ENCODE measurements at regions not wholly inside any gene's neighbourhood (a gene's known extent, or its start where the extent isn't known, plus 50 kb on each side); places are given as distances from the start of the nearest gene placed in this dataset.

- no peak overlapping the region for H3K4me3 ChIP-seq (ENCODE audit: low read depth, poor library complexity, severe bottlenecking)
- 81 to 85% methylated on average over 3 of the region's 3 CpGs for WGBS, 2 donors
- intact Hi-C loops (cut with DNase I; ENCODE audit: low total_unique reads) = no loop called here
- no peak for DNase-seq (ENCODE audit: low spot score in 2 of 2)
- TF ChIP-seq, protein P1, sequence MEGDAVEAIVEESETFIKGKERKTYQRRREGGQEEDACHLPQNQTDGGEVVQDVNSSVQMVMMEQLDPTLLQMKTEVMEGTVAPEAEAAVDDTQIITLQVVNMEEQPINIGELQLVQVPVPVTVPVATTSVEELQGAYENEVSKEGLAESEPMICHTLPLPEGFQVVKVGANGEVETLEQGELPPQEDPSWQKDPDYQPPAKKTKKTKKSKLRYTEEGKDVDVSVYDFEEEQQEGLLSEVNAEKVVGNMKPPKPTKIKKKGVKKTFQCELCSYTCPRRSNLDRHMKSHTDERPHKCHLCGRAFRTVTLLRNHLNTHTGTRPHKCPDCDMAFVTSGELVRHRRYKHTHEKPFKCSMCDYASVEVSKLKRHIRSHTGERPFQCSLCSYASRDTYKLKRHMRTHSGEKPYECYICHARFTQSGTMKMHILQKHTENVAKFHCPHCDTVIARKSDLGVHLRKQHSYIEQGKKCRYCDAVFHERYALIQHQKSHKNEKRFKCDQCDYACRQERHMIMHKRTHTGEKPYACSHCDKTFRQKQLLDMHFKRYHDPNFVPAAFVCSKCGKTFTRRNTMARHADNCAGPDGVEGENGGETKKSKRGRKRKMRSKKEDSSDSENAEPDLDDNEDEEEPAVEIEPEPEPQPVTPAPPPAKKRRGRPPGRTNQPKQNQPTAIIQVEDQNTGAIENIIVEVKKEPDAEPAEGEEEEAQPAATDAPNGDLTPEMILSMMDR (IDR thresholded peaks at IDR 0.05) = no peak
- TF ChIP-seq POLR2A (IDR thresholded peaks at IDR 0.05) = no peak
Measured at GRCh38 chr1:106910798-106911197, 145.7 kb upstream of the PRMT6 start.

- no peak for DNase-seq (ENCODE audit: low spot score in 2 of 2)
- H3K4me3 ChIP-seq (ENCODE audit: low read depth, poor library complexity, severe bottlenecking) = no peak overlapping the region
- WGBS, 2 donors = 48 to 50% methylated on average over 3 of the region's 3 CpGs
- TF ChIP-seq, protein P1 (IDR thresholded peaks at IDR 0.05) = no peak
- no peak for TF ChIP-seq POLR2A (IDR thresholded peaks at IDR 0.05)
- intact Hi-C loops (cut with DNase I; ENCODE audit: low total_unique reads) = no loop called here
Measured at GRCh38 chr1:106912131-106912530, 144.3 kb upstream of the PRMT6 start.

DNA sequence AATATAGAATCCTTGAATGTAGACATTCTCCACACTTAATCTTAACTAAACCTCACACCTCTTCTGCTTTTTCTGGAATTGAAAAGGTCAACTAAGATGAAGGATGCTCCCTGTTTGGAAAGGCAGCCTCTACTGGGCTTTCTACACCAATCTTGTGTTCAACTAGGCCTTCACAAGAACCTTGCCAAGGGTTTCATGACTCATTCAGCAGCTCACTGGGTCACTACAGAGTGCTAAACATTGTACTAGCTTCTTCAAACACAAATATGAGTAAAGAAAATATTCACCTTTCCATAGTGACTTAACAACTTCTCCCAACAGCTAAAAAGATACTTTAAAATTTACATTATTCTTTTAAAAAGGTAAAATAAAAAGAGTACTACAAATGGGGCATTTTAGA is 135.3 kb upstream of the PRMT6 start:
- intact Hi-C loops (cut with DNase I; ENCODE audit: low total_unique reads) = no loop called here
- TF ChIP-seq POLR2A (IDR thresholded peaks at IDR 0.05) = no peak
- TF ChIP-seq, protein P1 (IDR thresholded peaks at IDR 0.05) = no peak

DNA sequence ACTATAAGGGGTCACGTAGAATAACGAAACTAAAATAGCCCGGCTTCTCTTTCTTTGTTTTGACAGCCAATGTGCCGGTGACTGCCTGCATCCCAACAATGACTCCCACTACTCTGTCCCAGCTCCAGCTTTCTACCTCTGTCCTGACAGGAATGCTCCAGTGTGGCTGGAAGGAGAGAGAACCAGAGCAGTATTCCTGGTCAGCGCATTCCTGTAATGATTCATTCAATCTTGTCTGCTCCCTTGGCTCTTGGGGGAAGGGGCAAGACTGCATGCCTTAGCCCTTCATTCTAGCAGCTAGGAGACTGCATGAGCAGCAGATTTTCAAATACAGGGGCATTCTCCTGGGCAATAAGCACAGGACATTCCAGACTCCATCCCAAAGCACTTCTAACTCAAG is 132.1 kb upstream of the PRMT6 start:
- no peak for DNase-seq (ENCODE audit: low spot score in 2 of 2)
- TF ChIP-seq POLR2A (IDR thresholded peaks at IDR 0.05) = no peak
- TF ChIP-seq, protein P1 (IDR thresholded peaks at IDR 0.05) = no peak
- H3K4me3 ChIP-seq (ENCODE audit: low read depth, poor library complexity, severe bottlenecking) = no peak overlapping the region
- intact Hi-C loops (cut with DNase I; ENCODE audit: low total_unique reads) = no loop called here
- 82 to 83% methylated on average over 5 of the region's 5 CpGs for WGBS, 2 donors

More for the DNA sequence above, 135.3 kb upstream of the PRMT6 start:
- H3K4me3 ChIP-seq (ENCODE audit: low read depth, poor library complexity, severe bottlenecking) = no peak overlapping the region
- no peak for DNase-seq (ENCODE audit: low spot score in 2 of 2)

- H3K4me3 ChIP-seq (ENCODE audit: low read depth, poor library complexity, severe bottlenecking) = no peak overlapping the region
- intact Hi-C loops (cut with DNase I; ENCODE audit: low total_unique reads) = no loop called here
- TF ChIP-seq POLR2A (IDR thresholded peaks at IDR 0.05) = no peak
- TF ChIP-seq, protein P1 (IDR thresholded peaks at IDR 0.05) = no peak
- DNase-seq (ENCODE audit: low spot score in 2 of 2) = no peak
Measured at GRCh38 chr1:106925750-106926149, 130.7 kb upstream of the PRMT6 start.

GRCh38 chr1:106926803-106927582 is 129.5 kb upstream of the PRMT6 start:
- H3K4me3 ChIP-seq (ENCODE audit: low read depth, poor library complexity, severe bottlenecking) = no peak overlapping the region
- no peak for DNase-seq (ENCODE audit: low spot score in 2 of 2)
- no peak for TF ChIP-seq POLR2A (IDR thresholded peaks at IDR 0.05)
- TF ChIP-seq, protein P1 (IDR thresholded peaks at IDR 0.05) = no peak
- WGBS, 2 donors = 71 to 72% methylated on average over 5 of the region's 5 CpGs
- intact Hi-C loops (cut with DNase I; ENCODE audit: low total_unique reads) = no loop called here
